ENCODE measurements at regions not wholly inside any gene's neighbourhood (a gene's known extent, or its start where the extent isn't known, plus 50 kb on each side); places are given as distances from the start of the nearest gene placed in this dataset.

DNA sequence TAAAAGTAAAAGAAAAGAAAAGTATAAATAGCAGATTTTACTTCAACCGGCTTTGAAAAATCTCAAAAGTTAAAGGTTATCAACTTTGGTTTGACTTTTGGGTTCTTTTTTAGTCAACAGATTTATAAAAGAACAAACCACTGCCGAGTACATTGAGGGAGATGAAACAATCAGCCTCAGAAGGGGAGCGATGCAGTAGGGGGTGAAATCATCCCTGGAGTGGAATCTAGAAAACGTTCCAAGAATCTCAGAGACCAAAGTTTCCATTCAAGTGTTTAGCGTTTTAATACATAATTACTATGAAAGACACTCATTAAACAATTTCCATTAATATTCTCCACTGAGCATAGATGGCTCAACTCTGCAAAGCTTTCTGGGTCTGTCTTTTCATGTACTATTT, 745.5 kb downstream of the NR2F2 start:
- intact Hi-C loops (cut with micrococcal nuclease) = no loop called here

DNA sequence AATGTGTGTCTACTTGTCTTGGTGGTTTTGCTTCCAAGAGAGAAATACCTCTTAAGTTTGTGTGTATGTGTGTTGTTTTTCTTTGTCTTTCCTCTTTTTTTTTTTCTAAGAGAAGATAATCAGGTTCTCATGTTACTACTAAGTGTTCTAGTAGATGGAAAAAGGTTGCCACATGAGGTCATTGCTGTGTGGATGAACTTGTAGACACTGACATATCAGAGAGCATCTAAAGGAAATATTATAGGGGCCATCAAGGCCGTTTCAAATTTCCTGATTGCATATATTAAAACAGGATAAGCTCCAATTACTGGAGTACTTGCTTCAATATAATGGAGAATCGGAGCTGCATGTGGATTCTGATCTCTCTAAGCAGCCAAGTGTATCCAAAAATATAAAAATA, 747.5 kb downstream of the NR2F2 start:
- Histone ChIP-seq H3K9me3 (replicated peaks) (peaks cover 16% of the 10 kb centered on the region), H3K4me1 (no peaks in the 10 kb centered on the region), H3K27ac (replicated peaks) (no peak overlapping the region), H3K27me3 (ENCODE audit: low read depth) (peaks cover 17% of the 10 kb centered on the region), H3K36me3 (no peaks in the 10 kb centered on the region), H3K4me3 (no peak overlapping the region)
- TF ChIP-seq, protein P1, sequence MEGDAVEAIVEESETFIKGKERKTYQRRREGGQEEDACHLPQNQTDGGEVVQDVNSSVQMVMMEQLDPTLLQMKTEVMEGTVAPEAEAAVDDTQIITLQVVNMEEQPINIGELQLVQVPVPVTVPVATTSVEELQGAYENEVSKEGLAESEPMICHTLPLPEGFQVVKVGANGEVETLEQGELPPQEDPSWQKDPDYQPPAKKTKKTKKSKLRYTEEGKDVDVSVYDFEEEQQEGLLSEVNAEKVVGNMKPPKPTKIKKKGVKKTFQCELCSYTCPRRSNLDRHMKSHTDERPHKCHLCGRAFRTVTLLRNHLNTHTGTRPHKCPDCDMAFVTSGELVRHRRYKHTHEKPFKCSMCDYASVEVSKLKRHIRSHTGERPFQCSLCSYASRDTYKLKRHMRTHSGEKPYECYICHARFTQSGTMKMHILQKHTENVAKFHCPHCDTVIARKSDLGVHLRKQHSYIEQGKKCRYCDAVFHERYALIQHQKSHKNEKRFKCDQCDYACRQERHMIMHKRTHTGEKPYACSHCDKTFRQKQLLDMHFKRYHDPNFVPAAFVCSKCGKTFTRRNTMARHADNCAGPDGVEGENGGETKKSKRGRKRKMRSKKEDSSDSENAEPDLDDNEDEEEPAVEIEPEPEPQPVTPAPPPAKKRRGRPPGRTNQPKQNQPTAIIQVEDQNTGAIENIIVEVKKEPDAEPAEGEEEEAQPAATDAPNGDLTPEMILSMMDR (IDR thresholded peaks at IDR 0.05; ENCODE audit: borderline replicate concordance) = no peak
- DNase-seq = no peak
- intact Hi-C loops (cut with micrococcal nuclease) = no loop called here

More for the DNA sequence above, 745.5 kb downstream of the NR2F2 start:
- no peaks in the 10 kb centered on the region for H3K36me3 ChIP-seq
- no peaks in the 10 kb centered on the region for H3K4me1 ChIP-seq
- peaks cover 16% of the 10 kb centered on the region for H3K9me3 ChIP-seq (replicated peaks)
- H3K4me3 ChIP-seq = no peak overlapping the region
- TF ChIP-seq, protein P1 (IDR thresholded peaks at IDR 0.05; ENCODE audit: borderline replicate concordance) = no peak
- H3K27ac ChIP-seq (replicated peaks) = no peak overlapping the region
- H3K27me3 ChIP-seq (ENCODE audit: low read depth) = peaks cover 18% of the 10 kb centered on the region
- no peak for DNase-seq

- intact Hi-C loops (cut with micrococcal nuclease) = no loop called here
- Histone ChIP-seq H3K27ac (replicated peaks) (no peak overlapping the region), H3K9me3 (replicated peaks) (peaks cover 16% of the 10 kb centered on the region), H3K36me3 (no peaks in the 10 kb centered on the region), H3K4me1 (no peaks in the 10 kb centered on the region), H3K27me3 (ENCODE audit: low read depth) (peaks cover 20% of the 10 kb centered on the region), H3K4me3 (no peak overlapping the region)
- TF ChIP-seq, protein P1 (IDR thresholded peaks at IDR 0.05; ENCODE audit: borderline replicate concordance) = no peak
- no peak for DNase-seq
Observed at GRCh38 chr15:97078591-97078990, 748.1 kb downstream of the NR2F2 start.

DNA sequence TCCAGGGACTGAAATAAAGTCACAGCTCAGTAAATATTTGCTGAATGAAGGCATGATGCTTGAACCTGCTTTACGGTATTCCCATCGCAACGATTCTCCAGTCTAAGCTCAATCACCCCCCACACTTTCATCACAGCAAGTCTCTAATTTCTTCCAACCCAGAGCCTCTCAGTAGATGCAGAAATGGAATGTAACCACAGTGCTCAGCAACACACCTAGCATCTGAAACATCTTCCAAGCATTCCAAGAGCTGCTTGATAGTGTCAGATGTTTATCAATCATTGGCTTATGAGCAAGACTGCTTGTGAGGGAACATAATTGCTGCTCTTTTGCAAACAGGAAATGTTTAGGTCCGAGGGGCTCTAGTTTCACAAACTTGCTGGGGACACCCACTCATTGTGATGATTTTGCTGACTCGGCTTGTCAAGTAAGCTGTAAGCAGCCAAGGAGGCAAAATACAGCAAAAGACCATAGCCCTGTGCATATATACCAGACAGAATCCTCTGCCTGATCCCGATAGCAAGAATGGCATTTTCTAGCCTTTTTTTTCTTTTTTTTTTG, 751.2 kb downstream of the NR2F2 start:
- TF ChIP-seq, protein P1 (IDR thresholded peaks at IDR 0.05; ENCODE audit: borderline replicate concordance) = no peak
- no peak for DNase-seq
- Histone ChIP-seq H3K4me1 (no peaks in the 10 kb centered on the region), H3K27me3 (ENCODE audit: low read depth) (peaks cover 36% of the 10 kb centered on the region), H3K27ac (replicated peaks) (no peak overlapping the region), H3K9me3 (replicated peaks) (no peaks in the 10 kb centered on the region), H3K4me3 (no peak overlapping the region), H3K36me3 (no peaks in the 10 kb centered on the region)
- intact Hi-C loops (cut with micrococcal nuclease) = no loop called here

DNA sequence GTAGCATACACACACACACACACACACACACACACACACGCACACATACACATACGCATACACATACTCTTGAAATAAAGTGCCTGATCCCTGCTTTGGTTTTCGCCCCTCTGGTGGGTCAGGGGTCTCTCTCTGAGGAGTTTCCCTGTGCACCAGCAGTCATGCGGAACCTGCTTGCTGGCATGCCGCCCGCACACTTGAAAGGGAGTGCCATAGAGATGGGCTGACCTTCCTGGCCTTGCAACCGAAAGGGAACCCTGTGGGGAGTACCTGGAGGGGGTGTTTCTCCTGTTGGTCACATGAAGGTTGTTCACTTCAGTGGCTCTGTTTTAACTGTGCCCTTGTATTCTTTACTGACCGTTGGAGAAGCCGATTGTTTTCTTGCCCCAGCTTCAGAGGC, 752.3 kb downstream of the NR2F2 start:
- H3K27ac ChIP-seq (replicated peaks) = no peak overlapping the region
- no peaks in the 10 kb centered on the region for H3K36me3 ChIP-seq
- H3K4me3 ChIP-seq = no peak overlapping the region
- TF ChIP-seq, protein P1 (IDR thresholded peaks at IDR 0.05; ENCODE audit: borderline replicate concordance) = no peak
- H3K9me3 ChIP-seq (replicated peaks) = no peaks in the 10 kb centered on the region
- H3K4me1 ChIP-seq = no peaks in the 10 kb centered on the region
- intact Hi-C loops (cut with micrococcal nuclease) = no loop called here
- no peak for DNase-seq
- peaks cover 44% of the 10 kb centered on the region for H3K27me3 ChIP-seq (ENCODE audit: low read depth)
